Pancreas (tissue), 10 donors: ENCODE measurements at regions not wholly inside any gene's neighbourhood (a gene's known extent, or its start where the extent isn't known, plus 50 kb on each side); places are given as distances from the start of the nearest gene placed in this dataset.
A peak's percentile ranks its signal among the peaks of the same experiment; 100 is the strongest.

ENCODE experiments used
- ATAC-seq, 4 donors: fragments of 200-7000 bp; cut with Tn5 transposase; one replicate each; pipeline versions ENCODE4 v1.8.0 to v1.9.1; 2020; ENCODE audit warnings: mild to moderate bottlenecking in 4 of 4, moderate library complexity in 4 of 4
- DNase-seq, 6 donors: peaks; one replicate each; pipeline ENCODE4 v3.0.0-alpha.2; 2020
- FAIRE-seq: peaks from 2 replicates; lab custom pipeline; 2012; peaks lifted over from hg19 to GRCh38; lab: Jason Lieb, UNC
- H3K27ac ChIP-seq, 4 donors: fragments of 200-600 bp; sonication (generic); 1 replicate in 3 of 4; 2 replicates in 1 of 4; pipeline versions ENCODE4 v1.5.0 to v1.8.0; 2020
- H3K27me3 ChIP-seq, 4 donors: fragments of 200-600 bp; one replicate each; pipeline ENCODE4 v1.8.0; 2021
- H3K36me3 ChIP-seq, 3 donors: fragments of 200-600 bp; sonication (generic) in 1 of 3; one replicate each; pipeline versions ENCODE4 v1.5.0 to v1.8.0; 2020 to 2021
- H3K4me1 ChIP-seq, 3 donors: fragments of 200-600 bp; one replicate each; pipeline ENCODE4 v1.8.0; 2021
- H3K4me3 ChIP-seq, 4 donors: fragments of 200-600 bp; sonication (generic) in 2 of 4; one replicate each; pipeline versions ENCODE4 v1.5.0 to v1.8.0; 2020 to 2021
- H3K9me3 ChIP-seq, 4 donors: fragments of 200-600 bp; one replicate each; pipeline ENCODE4 v1.8.0; 2021
- WGBS, 2 donors: extraction: QIAGEN DNeasy Blood & Tissue Kit; methylation state at CpG; one replicate each; pipeline ENCODE4 v1.1.7; 2013; 5-methylcytosine and 5-hydroxymethylcytosine counted together
- intact Hi-C, 3 donors: fragments of 100-400 bp; cut with DNase I; formaldehyde crosslinking; loops; one replicate each; pipeline versions ENCODE4 v1.11.1 to v1.14.2; 2022
- TF ChIP-seq, protein P1 (sequence below), 4 donors: fragments of 200-600 bp; sonication (generic) in 3 of 4; IDR thresholded peaks; one replicate each; pipeline versions ENCODE4 v1.5.0 to v1.8.0; 2021; ENCODE audit warnings: antibody characterized with exemption in 4 of 4
- donor health status: healthy with polysubstance abuse.
- donor health status: DM: no; HTN: no; CAD: no; lungs with moderate emphysema.
- donor health status: DM: no; HTN: no; CAD: no.
- donor health status: control.
- donor health status: control.
- donor health status: Bipolar disorder and iron deficiency.
- donor health status: DM: yes; HTN: yes; CAD: no.
- donor health status: DM: no; HTN: no; CAD: no.
- donor health status: DM: no; HTN: no; CAD: no.
- donor health status: DM: yes; HTN: yes; CAD: no.

DNA sequence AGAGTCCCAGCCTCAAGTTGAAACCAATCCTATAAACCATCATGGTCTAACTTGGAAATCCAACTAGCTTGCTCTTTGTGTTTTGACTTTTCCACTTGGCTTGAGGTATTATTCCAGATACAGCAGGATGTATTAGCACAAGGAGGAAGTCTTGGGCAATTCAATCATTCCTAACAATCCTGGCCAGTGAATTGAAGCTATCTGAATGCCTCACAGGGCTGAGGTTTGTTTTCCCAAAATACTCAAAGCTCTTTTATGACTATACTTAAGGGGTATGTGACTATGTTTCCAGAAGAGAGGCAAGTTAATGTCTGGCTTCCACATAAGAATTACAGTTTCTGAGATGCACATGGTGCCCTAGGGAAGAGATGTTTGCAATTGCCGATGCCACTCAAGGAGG is 66.8 kb upstream of the SH3RF1 start:
- WGBS, 2 donors, result 98 to 100% methylated on average over 1 of the region's 1 CpG
- peaks cover 11 to 21% (median 14%) of the 10 kb centered on the region in 3 donors for H3K4me1 ChIP-seq
- FAIRE-seq, result no peak

DNA sequence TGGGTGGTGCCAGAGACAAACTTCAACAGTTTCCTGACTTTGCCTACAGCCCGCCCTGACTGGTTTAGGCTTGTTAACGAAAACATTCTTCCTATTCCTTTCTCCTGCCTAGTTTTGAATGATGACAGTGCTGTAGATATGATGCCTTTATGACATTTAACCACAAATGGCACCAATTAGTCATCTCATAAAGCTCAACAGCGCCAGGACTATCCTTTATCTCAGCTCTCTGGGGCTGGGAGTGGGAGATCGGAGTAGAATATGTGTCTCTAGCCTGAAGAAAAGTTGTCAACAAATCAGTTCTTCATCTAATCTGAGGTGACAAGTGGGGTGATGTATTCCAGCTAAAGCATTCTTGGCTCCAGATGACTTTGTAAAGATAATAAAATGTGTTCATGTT is 64.6 kb upstream of the SH3RF1 start:
- H3K36me3 ChIP-seq, result no peaks in the 10 kb centered on the region
- peak in 1 of 4 donors; percentile 20 for ATAC-seq
- intact Hi-C loops, result no loop called here
- 76 to 81% methylated on average over 4 of the region's 4 CpGs for WGBS, 2 donors
- H3K9me3 ChIP-seq, result no peaks in the 10 kb centered on the region
- DNase-seq, result no peak
- no peak overlapping the region for H3K4me3 ChIP-seq
- no peak overlapping the region for H3K27ac ChIP-seq
- H3K4me1 ChIP-seq, result peaks cover 0 to 2% (median 0%) of the 10 kb centered on the region in 3 donors
- TF ChIP-seq, protein P1, sequence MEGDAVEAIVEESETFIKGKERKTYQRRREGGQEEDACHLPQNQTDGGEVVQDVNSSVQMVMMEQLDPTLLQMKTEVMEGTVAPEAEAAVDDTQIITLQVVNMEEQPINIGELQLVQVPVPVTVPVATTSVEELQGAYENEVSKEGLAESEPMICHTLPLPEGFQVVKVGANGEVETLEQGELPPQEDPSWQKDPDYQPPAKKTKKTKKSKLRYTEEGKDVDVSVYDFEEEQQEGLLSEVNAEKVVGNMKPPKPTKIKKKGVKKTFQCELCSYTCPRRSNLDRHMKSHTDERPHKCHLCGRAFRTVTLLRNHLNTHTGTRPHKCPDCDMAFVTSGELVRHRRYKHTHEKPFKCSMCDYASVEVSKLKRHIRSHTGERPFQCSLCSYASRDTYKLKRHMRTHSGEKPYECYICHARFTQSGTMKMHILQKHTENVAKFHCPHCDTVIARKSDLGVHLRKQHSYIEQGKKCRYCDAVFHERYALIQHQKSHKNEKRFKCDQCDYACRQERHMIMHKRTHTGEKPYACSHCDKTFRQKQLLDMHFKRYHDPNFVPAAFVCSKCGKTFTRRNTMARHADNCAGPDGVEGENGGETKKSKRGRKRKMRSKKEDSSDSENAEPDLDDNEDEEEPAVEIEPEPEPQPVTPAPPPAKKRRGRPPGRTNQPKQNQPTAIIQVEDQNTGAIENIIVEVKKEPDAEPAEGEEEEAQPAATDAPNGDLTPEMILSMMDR (IDR thresholded peaks at IDR 0.05), result no peak
- no peak for FAIRE-seq
- no peaks in the 10 kb centered on the region for H3K27me3 ChIP-seq

More for the DNA sequence above, 66.8 kb upstream of the SH3RF1 start:
- DNase-seq (no peak), ATAC-seq (no peak)
- no peaks in the 10 kb centered on the region for H3K36me3 ChIP-seq
- TF ChIP-seq, protein P1 (IDR thresholded peaks at IDR 0.05), result no peak
- no peaks in the 10 kb centered on the region for H3K27me3 ChIP-seq
- H3K9me3 ChIP-seq, result no peaks in the 10 kb centered on the region
- intact Hi-C loops, result no loop called here
- H3K27ac ChIP-seq, result no peak overlapping the region
- H3K4me3 ChIP-seq, result no peak overlapping the region

DNA sequence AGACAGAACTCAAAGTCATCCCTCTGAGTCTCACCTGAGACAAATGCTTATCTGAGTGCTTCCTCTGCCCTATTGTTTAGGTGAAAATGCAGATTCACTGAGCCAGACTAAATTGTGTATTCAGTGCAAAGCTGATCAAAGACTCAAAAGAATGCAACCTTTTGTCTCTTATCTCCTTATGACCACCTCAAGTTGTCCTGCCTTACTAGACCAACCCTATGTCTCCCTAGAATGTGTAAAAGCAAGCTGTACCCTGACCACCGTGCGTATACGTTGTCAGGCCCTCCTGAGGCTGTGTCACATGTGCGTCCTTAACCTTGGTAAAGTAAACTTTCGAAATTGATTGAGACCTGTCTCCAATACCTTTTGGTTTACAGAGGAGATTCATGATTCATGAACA is 63.6 kb upstream of the SH3RF1 start:
- Histone ChIP-seq H3K27me3 (no peaks in the 10 kb centered on the region), H3K9me3 (no peaks in the 10 kb centered on the region), H3K4me3 (no peak overlapping the region), H3K4me1 (no peaks in the 10 kb centered on the region), H3K36me3 (no peaks in the 10 kb centered on the region), H3K27ac (no peak overlapping the region)
- TF ChIP-seq, protein P1 (IDR thresholded peaks at IDR 0.05), result no peak
- intact Hi-C loops, result no loop called here
- 78 to 93% methylated on average over 5 of the region's 5 CpGs for WGBS, 2 donors
- DNase-seq (no peak), ATAC-seq (no peak), FAIRE-seq (no peak)

DNA sequence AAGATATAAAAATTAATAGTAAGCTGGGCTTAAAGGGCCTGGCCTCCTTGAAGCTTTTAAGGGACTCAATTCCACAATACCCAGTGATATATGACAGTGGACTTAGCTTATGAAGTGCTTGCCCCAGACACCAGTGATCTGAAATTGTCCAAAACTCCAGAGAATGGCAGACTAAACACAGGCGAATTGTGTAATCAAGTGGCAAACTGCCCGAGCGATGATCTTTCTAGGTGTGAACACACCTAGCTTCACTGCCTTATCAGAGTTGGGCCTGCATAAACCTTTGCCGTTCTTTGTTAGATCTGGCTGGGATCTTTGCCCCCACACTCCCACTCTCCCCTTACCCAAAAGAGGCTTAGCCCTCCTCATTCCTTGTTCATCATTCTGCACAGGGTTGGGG is 62.5 kb upstream of the SH3RF1 start:
- intact Hi-C loops, result no loop called here
- ATAC-seq, result no peak
- Histone ChIP-seq H3K27ac (no peak overlapping the region), H3K4me1 (no peaks in the 10 kb centered on the region), H3K4me3 (no peak overlapping the region), H3K9me3 (no peaks in the 10 kb centered on the region), H3K36me3 (no peaks in the 10 kb centered on the region), H3K27me3 (no peaks in the 10 kb centered on the region)
- no peak for DNase-seq
- no peak for FAIRE-seq
- WGBS, 2 donors, result 92 to 94% methylated on average over 4 of the region's 4 CpGs
- TF ChIP-seq, protein P1 (IDR thresholded peaks at IDR 0.05), result no peak

DNA sequence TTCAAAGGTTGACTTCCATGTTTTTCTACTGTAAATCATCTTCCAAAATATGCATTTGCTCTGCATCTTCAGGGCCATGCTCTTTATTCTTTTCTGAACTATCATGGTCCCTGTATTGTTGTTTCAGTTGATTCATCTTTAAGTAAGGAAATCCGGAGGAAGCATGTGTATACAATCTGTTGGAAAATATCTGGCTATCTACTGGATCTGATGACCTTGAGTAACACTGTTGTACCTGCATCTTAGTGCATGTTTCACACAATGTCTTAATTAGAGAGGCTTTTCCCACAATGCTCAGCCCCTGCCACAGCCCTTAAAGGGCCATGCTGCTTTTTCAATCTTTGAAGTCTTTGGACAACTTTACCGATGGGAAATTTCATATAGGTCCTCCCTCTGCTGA is 61.8 kb upstream of the SH3RF1 start:
- DNase-seq (no peak), ATAC-seq (no peak), FAIRE-seq (no peak)
- Histone ChIP-seq H3K4me1 (no peaks in the 10 kb centered on the region), H3K36me3 (no peaks in the 10 kb centered on the region), H3K27ac (no peak overlapping the region), H3K27me3 (no peaks in the 10 kb centered on the region), H3K4me3 (no peak overlapping the region), H3K9me3 (no peaks in the 10 kb centered on the region)
- intact Hi-C loops, result no loop called here
- WGBS, 2 donors, result 82 to 83% methylated on average over 2 of the region's 2 CpGs
- TF ChIP-seq, protein P1 (IDR thresholded peaks at IDR 0.05), result no peak
